OCI-LY7 (cell line): ENCODE measurements at regions not wholly inside any gene's neighbourhood (a gene's known extent, or its start where the extent isn't known, plus 50 kb on each side); places are given as distances from the start of the nearest gene placed in this dataset.

Experiments
- BruUV-seq: library from RNA; stranded (reverse); fragments of 400-500 nt; replicated peaks from 2 replicates; lab custom pipeline; 2021; lab: Mats Ljungman, UMichigan
- CTCF ChIA-PET: fragments of 300-600 bp; sonication (Branson Sonifier 250); formaldehyde crosslinking; loops from one replicate; lab custom pipeline; 2022; ENCODE audit warnings: antibody characterized with exemption; ENCODE audit not compliant: unreplicated experiment; lab: Charles Lee
- POLR2A ChIA-PET: fragments of 300-600 bp; sonication (Branson Sonifier 250); formaldehyde crosslinking; loops from one replicate; lab custom pipeline; 2022; ENCODE audit warnings: antibody characterized with exemption; lab: Charles Lee
- DNase-seq: peaks from one replicate; pipeline ENCODE4 v3.0.0-alpha.2; 2015; ENCODE audit warnings: low spot score
- H2AFZ ChIP-seq: fragments of 200-600 bp; sonication (generic), shearing (Covaris generic); 2 replicates; pipeline ENCODE4 v1.6.1; 2014; ENCODE audit warnings: mild to moderate bottlenecking, antibody characterized with exemption, low read length, moderate library complexity
- H3K27ac ChIP-seq: fragments of 200-600 bp; sonication (generic); 2 replicates; pipeline ENCODE4 v1.5.1; 2014; ENCODE audit warnings: mixed run types, low read depth, mild to moderate bottlenecking, moderate library complexity, low read length, inconsistent platforms; ENCODE audit not compliant: poor library complexity, severe bottlenecking
- H3K36me3 ChIP-seq: fragments of 200-600 bp; sonication (generic); 2 replicates; pipeline ENCODE4 v1.6.1; 2014; ENCODE audit warnings: mild to moderate bottlenecking, antibody characterized with exemption, low read length, moderate library complexity, mixed read lengths; ENCODE audit not compliant: insufficient read depth
- H3K4me1 ChIP-seq: fragments of 200-600 bp; sonication (generic); 2 replicates; pipeline ENCODE4 v1.5.1; 2014; ENCODE audit warnings: mild to moderate bottlenecking, low read length; ENCODE audit not compliant: insufficient read depth, poor library complexity, severe bottlenecking
- H3K4me2 ChIP-seq: fragments of 200-600 bp; sonication (generic); 2 replicates; pipeline ENCODE4 v1.6.1; 2014; ENCODE audit warnings: mild to moderate bottlenecking, low read length
- H3K4me3 ChIP-seq: fragments of 200-600 bp; sonication (generic); 2 replicates; pipeline ENCODE4 v1.5.1; 2014; ENCODE audit warnings: mild to moderate bottlenecking, low read depth, low read length; ENCODE audit not compliant: poor library complexity, severe bottlenecking
- H3K79me2 ChIP-seq: fragments of 200-600 bp; sonication (generic); 2 replicates; pipeline ENCODE4 v1.6.1; 2016; ENCODE audit warnings: low read depth, mild to moderate bottlenecking, low read length, moderate library complexity, mixed read lengths; ENCODE audit not compliant: insufficient read depth
- H3K9me2 ChIP-seq: fragments of 200-600 bp; sonication (generic); 2 replicates; pipeline ENCODE4 v1.6.1; 2016; ENCODE audit warnings: mild to moderate bottlenecking, low read length, mixed read lengths; ENCODE audit not compliant: insufficient read depth
- H3K9me3 ChIP-seq: fragments of 200-600 bp; sonication (generic); 2 replicates; pipeline ENCODE4 v1.6.1; 2014; ENCODE audit warnings: mild to moderate bottlenecking, mixed run types, low read length, mixed read lengths
- H4K20me1 ChIP-seq: fragments of 200-600 bp; sonication (generic); 2 replicates; pipeline ENCODE4 v1.6.1; 2014; ENCODE audit warnings: mild to moderate bottlenecking, antibody characterized with exemption, low read length, moderate library complexity, mixed read lengths; ENCODE audit not compliant: insufficient read depth
- CTCF ChIP-seq: fragments of 200-600 bp; sonication (generic); conservative IDR thresholded peaks from 2 replicates; pipeline ENCODE4 v1.5.1; 2014; ENCODE audit warnings: mild to moderate bottlenecking, antibody characterized with exemption, low read length, moderate library complexity, mixed read lengths
- EZH2phosphoT487 ChIP-seq: fragments of 200-600 bp; sonication (generic); IDR thresholded peaks from 2 replicates; pipeline ENCODE4 v1.6.1; 2018; ENCODE audit warnings: low read depth, borderline replicate concordance, mild to moderate bottlenecking, mixed run types, antibody characterized with exemption, low read length, moderate library complexity, mixed read lengths
- intact Hi-C: fragments of 100-400 bp; cut with micrococcal nuclease; formaldehyde crosslinking; loops from one replicate; pipeline ENCODE4 v1.10.0; 2022; ENCODE audit not compliant: unreplicated experiment

GRCh38 chr17:77827039-77827438 lies 131.5 kb upstream of the TNRC6C start:
- no peak overlapping the region for H2AFZ ChIP-seq
- H3K9me2 ChIP-seq, result no peaks in the 10 kb centered on the region
- H3K9me3 ChIP-seq, result no peaks in the 10 kb centered on the region
- H3K79me2 ChIP-seq, result no peaks in the 10 kb centered on the region
- no peaks in the 10 kb centered on the region for H4K20me1 ChIP-seq
- TF ChIP-seq CTCF, result no peak
- TF ChIP-seq EZH2phosphoT487, result no peak
- H3K27ac ChIP-seq, result no peak overlapping the region
- no peaks in the 10 kb centered on the region for H3K36me3 ChIP-seq
- no TSS peak for BruUV-seq
- no peak overlapping the region for H3K4me3 ChIP-seq
- POLR2A ChIA-PET, result no interaction called here
- H3K4me2 ChIP-seq, result no peak overlapping the region
- H3K4me1 ChIP-seq, result no peaks in the 10 kb centered on the region
- CTCF ChIA-PET, result interaction anchor here (0.6 kb wide), 1 partner anchor 71 kb away, joined by 9 read pairs; no protein-coding TSS in a partner anchor
- intact Hi-C loops, result no loop called here
- DNase-seq, result no peak

- Histone ChIP-seq H2AFZ (no peak overlapping the region), H3K36me3 (no peaks in the 10 kb centered on the region), H3K4me2 (no peak overlapping the region), H3K9me3 (no peaks in the 10 kb centered on the region), H3K27ac (no peak overlapping the region), H4K20me1 (no peaks in the 10 kb centered on the region), H3K9me2 (no peaks in the 10 kb centered on the region), H3K4me1 (no peaks in the 10 kb centered on the region), H3K79me2 (no peaks in the 10 kb centered on the region), H3K4me3 (no peak overlapping the region)
- intact Hi-C loops, result no loop called here
- ChIA-PET POLR2A (no interaction called here), CTCF (interaction anchor here (0.6 kb wide), 1 partner anchor 71 kb away, joined by 9 read pairs; no protein-coding TSS in a partner anchor)
- TF ChIP-seq EZH2phosphoT487 (no peak), CTCF (no peak)
- no peak for DNase-seq
- no TSS peak for BruUV-seq
Measured at GRCh38 chr17:77827511-77827910, 131.0 kb upstream of the TNRC6C start.

DNA sequence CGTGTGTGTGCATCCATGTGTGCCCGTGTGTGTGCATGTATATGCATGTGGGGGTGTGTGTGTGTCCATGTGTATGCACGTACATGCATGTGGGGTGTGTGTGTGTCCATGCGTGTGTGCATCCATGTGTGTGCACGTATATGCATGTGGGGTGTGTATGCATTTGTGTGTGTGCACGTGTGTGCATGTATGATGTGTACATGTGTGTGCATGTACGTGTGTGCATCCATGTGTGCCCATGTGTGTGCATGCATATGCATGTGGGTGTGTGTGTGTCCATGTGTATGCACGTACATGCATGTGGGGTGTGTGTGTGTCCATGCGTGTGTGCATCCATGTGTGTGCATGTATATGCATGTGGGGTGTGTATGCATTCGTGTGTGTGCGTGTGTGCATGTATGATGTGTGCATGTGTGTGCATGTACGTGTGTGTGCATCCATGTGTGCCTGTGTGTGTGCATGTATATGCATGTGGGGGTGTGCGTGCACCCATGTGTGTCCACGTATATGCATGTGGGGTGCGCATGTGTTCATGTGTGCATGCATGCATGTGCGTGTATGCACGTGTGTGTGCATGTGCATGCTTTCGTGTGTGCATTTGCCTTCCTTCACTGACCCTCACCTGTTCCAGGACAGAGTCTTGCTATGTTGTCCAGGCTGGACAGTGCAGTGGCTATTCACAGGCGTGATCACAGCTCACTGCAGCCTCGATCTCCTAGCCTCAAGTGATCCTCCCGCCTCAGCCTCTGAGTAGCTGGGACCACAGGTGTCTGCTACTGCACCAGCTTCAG lies 129.6 kb upstream of the TNRC6C start:
- Histone ChIP-seq H3K4me3 (no peak overlapping the region), H3K9me2 (no peaks in the 10 kb centered on the region), H3K9me3 (no peaks in the 10 kb centered on the region), H3K79me2 (no peaks in the 10 kb centered on the region), H4K20me1 (no peaks in the 10 kb centered on the region), H3K4me2 (no peak overlapping the region), H2AFZ (no peak overlapping the region), H3K27ac (no peak overlapping the region), H3K4me1 (no peaks in the 10 kb centered on the region), H3K36me3 (no peaks in the 10 kb centered on the region)
- intact Hi-C loops, result no loop called here
- CTCF ChIA-PET, result no interaction called here
- TF ChIP-seq CTCF (no peak), EZH2phosphoT487 (no peak)
- no peak for DNase-seq
- no TSS peak for BruUV-seq
- POLR2A ChIA-PET, result no interaction called here
